Neural cell (in vitro differentiated cells): ENCODE measurements at regions not wholly inside any gene's neighbourhood (a gene's known extent, or its start where the extent isn't known, plus 50 kb on each side); places are given as distances from the start of the nearest gene placed in this dataset.

ENCODE experiments used
- H2AFZ ChIP-seq: fragments of 200-600, 300-800 bp; sonication (generic), shearing (Covaris generic); 2 replicates; pipeline ENCODE4 v1.6.0; 2014; ENCODE audit warnings: low read depth, mild to moderate bottlenecking, antibody characterized with exemption, low read length, moderate library complexity
- H3F3A ChIP-seq: fragments of 200-600 bp; shearing (Covaris generic); 2 replicates; pipeline ENCODE4 v1.6.1; 2016; ENCODE audit warnings: mild to moderate bottlenecking, moderate library complexity, mixed read lengths, antibody characterized with exemption, low read length; ENCODE audit not compliant: insufficient read depth, poor library complexity, severe bottlenecking
- H3K27ac ChIP-seq: fragments of 200-600, 300-800 bp; sonication (generic), shearing (Covaris generic); 2 replicates; pipeline ENCODE4 v1.5.1; 2014; ENCODE audit warnings: mild to moderate bottlenecking, low read length, moderate library complexity
- H3K27me3 ChIP-seq: fragments of 300-800, 200-600 bp; sonication (generic), shearing (Covaris generic); 2 replicates; pipeline ENCODE4 v1.6.0; 2014; ENCODE audit warnings: mild to moderate bottlenecking, low read depth, low read length, moderate library complexity; ENCODE audit not compliant: insufficient read depth
- H3K36me3 ChIP-seq: fragments of 300-800, 200-600 bp; sonication (generic), shearing (Covaris generic); 2 replicates; pipeline ENCODE4 v1.5.1; 2014; ENCODE audit warnings: mild to moderate bottlenecking, antibody characterized with exemption, low read length, moderate library complexity; ENCODE audit not compliant: insufficient read depth
- H3K4me2 ChIP-seq: fragments of 300-800, 200-600 bp; sonication (generic), shearing (Covaris generic); 2 replicates; pipeline ENCODE4 v1.6.0; 2014; ENCODE audit warnings: mild to moderate bottlenecking, low read length
- H3K4me3 ChIP-seq: fragments of 300-800, 200-600 bp; sonication (generic), shearing (Covaris generic); 2 replicates; pipeline ENCODE4 v1.5.1; 2014; ENCODE audit warnings: mild to moderate bottlenecking, low read length, moderate library complexity
- H3K79me2 ChIP-seq: fragments of 200-600 bp; shearing (Covaris generic); replicated peaks from 2 replicates; pipeline ENCODE4 v1.6.0; 2014; ENCODE audit warnings: mild to moderate bottlenecking, low read length, moderate library complexity; ENCODE audit not compliant: insufficient read depth
- H3K9ac ChIP-seq: fragments of 300-800, 200-600 bp; sonication (generic), shearing (Covaris generic); 2 replicates; pipeline ENCODE4 v1.6.1; 2016; ENCODE audit warnings: mild to moderate bottlenecking, low read length, mixed read lengths
- H3K9me2 ChIP-seq: fragments of 200-600 bp; shearing (Covaris generic); 2 replicates; pipeline ENCODE4 v1.6.1; 2016; ENCODE audit warnings: mild to moderate bottlenecking, low read length, mixed read lengths; ENCODE audit not compliant: insufficient read depth
- H3K9me3 ChIP-seq: fragments of 200-600, 300-800 bp; sonication (generic), shearing (Covaris generic); 2 replicates; pipeline ENCODE4 v1.6.1; 2016; ENCODE audit warnings: mild to moderate bottlenecking, mixed run types, low read length, moderate library complexity, mixed read lengths
- H4K20me1 ChIP-seq: fragments of 200-600 bp; shearing (Covaris generic); 2 replicates; pipeline ENCODE4 v1.6.1; 2016; ENCODE audit warnings: mild to moderate bottlenecking, mixed run types; ENCODE audit not compliant: insufficient read depth
- CTCF ChIP-seq: fragments of 450-650 bp; IDR thresholded peaks from 2 replicates; pipeline ENCODE4 v1.5.1; 2014; ENCODE audit warnings: antibody characterized with exemption, mild to moderate bottlenecking, moderate library complexity; ENCODE audit not compliant: poor library complexity, severe bottlenecking
- EP300 ChIP-seq: fragments of 450-650 bp; conservative IDR thresholded peaks from 2 replicates; pipeline ENCODE4 v1.6.1; 2014; ENCODE audit warnings: antibody characterized with exemption, mild to moderate bottlenecking, moderate library complexity; ENCODE audit not compliant: poor library complexity, severe bottlenecking
- EZH2 ChIP-seq: fragments of 200-600, 300-800 bp; shearing (Covaris generic), sonication (generic); IDR thresholded peaks from 2 replicates; pipeline ENCODE4 v1.6.1; 2014; ENCODE audit warnings: antibody characterized with exemption, low read length, borderline replicate concordance, mild to moderate bottlenecking; ENCODE audit not compliant: insufficient read depth, poor library complexity, severe bottlenecking
- MXI1 ChIP-seq: fragments of 450-650 bp; conservative IDR thresholded peaks from 2 replicates; pipeline ENCODE4 v1.6.1; 2014; ENCODE audit warnings: antibody characterized with exemption, mild to moderate bottlenecking; ENCODE audit not compliant: poor library complexity, severe bottlenecking
- POLR2AphosphoS5 ChIP-seq: IDR thresholded peaks from 2 replicates; pipeline ENCODE4 v1.6.1; 2012
- RAD21 ChIP-seq: fragments of 450-650 bp; conservative IDR thresholded peaks from 2 replicates; pipeline ENCODE4 v1.6.1; 2014; ENCODE audit warnings: antibody characterized with exemption, mild to moderate bottlenecking, moderate library complexity
- REST ChIP-seq: IDR thresholded peaks from 2 replicates; pipeline ENCODE4 v1.6.1; 2012; ENCODE audit warnings: borderline replicate concordance
- SMC3 ChIP-seq: fragments of 450-650 bp; conservative IDR thresholded peaks from 2 replicates; pipeline ENCODE4 v1.6.1; 2014; ENCODE audit warnings: antibody characterized with exemption, mild to moderate bottlenecking, moderate library complexity; ENCODE audit not compliant: poor library complexity
- TAF1 ChIP-seq: IDR thresholded peaks from 2 replicates; pipeline ENCODE4 v1.6.1; 2012; ENCODE audit warnings: low read depth

- Histone ChIP-seq H3K9me2 (no peaks in the 10 kb centered on the region), H3K4me3 (no peak overlapping the region), H3K79me2 (no peaks in the 10 kb centered on the region), H3K9me3 (no peaks in the 10 kb centered on the region), H3K9ac (no peak overlapping the region), H2AFZ (no peak overlapping the region), H3K36me3 (no peaks in the 10 kb centered on the region), H3K27me3 (no peaks in the 10 kb centered on the region), H4K20me1 (no peaks in the 10 kb centered on the region), H3K27ac (no peak overlapping the region), H3F3A (no peaks in the 10 kb centered on the region), H3K4me2 (no peak overlapping the region)
- TF ChIP-seq REST = no peak
- no peak for TF ChIP-seq POLR2AphosphoS5
- no peak for TF ChIP-seq RAD21
- TF ChIP-seq TAF1 = no peak
- no peak for TF ChIP-seq EZH2
- TF ChIP-seq SMC3 = no peak
- TF ChIP-seq CTCF = no peak
- no peak for TF ChIP-seq MXI1
- TF ChIP-seq EP300 = no peak
These were observed 151.1 kb downstream of the NUAK1 start for GRCh38 chr12:105987685-105988035.

- H3K27me3 ChIP-seq = no peaks in the 10 kb centered on the region
- H3K36me3 ChIP-seq = no peaks in the 10 kb centered on the region
- H3K9me3 ChIP-seq = no peaks in the 10 kb centered on the region
- H3F3A ChIP-seq = no peaks in the 10 kb centered on the region
- no peaks in the 10 kb centered on the region for H3K9me2 ChIP-seq
- H2AFZ ChIP-seq = no peak overlapping the region
- H3K27ac ChIP-seq = no peak overlapping the region
- no peak overlapping the region for H3K4me3 ChIP-seq
- no peaks in the 10 kb centered on the region for H4K20me1 ChIP-seq
- no peak overlapping the region for H3K4me2 ChIP-seq
- TF ChIP-seq EP300 (no peak), REST (no peak), EZH2 (no peak), RAD21 (no peak), MXI1 (no peak), POLR2AphosphoS5 (no peak), TAF1 (no peak), CTCF (no peak), SMC3 (no peak)
- no peak overlapping the region for H3K9ac ChIP-seq
- H3K79me2 ChIP-seq = no peaks in the 10 kb centered on the region
These were observed 145.7 kb downstream of the NUAK1 start for GRCh38 chr12:105992849-105993740.
